ENCODE measurements at regions not wholly inside any gene's neighbourhood (a gene's known extent, or its start where the extent isn't known, plus 50 kb on each side); places are given as distances from the start of the nearest gene placed in this dataset.

GRCh38 chr20:18971574-18971973 is 158.0 kb downstream of the SCP2D1 start:
- Histone ChIP-seq H3K79me2 (ENCODE audit: insufficient read depth, low read length) (no peaks in the 10 kb centered on the region), H3K9me3 (ENCODE audit: insufficient read depth, low read depth, low read length) (no peaks in the 10 kb centered on the region), H3F3A (ENCODE audit: low read depth) (no peaks in the 10 kb centered on the region), H4K20me1 (ENCODE audit: insufficient read depth, low read length, poor library complexity, severe bottlenecking) (no peaks in the 10 kb centered on the region), H3K4me1 (ENCODE audit: insufficient read depth, low read length, poor library complexity, severe bottlenecking) (no peaks in the 10 kb centered on the region), H3K27me3 (ENCODE audit: insufficient read depth, low read length, poor library complexity, severe bottlenecking) (no peaks in the 10 kb centered on the region), H2AFZ (ENCODE audit: low read length) (no peak overlapping the region), H3K36me3 (ENCODE audit: insufficient read depth, low read length) (no peaks in the 10 kb centered on the region), H3K9me2 (replicated peaks; ENCODE audit: low read depth, low read length) (no peaks in the 10 kb centered on the region), H3K4me3 (ENCODE audit: low read length, poor library complexity, severe bottlenecking) (no peak overlapping the region), H3K4me2 (ENCODE audit: low read depth, low read length, poor library complexity, severe bottlenecking) (no peak overlapping the region), H3K9ac (ENCODE audit: low read depth, low read length, poor library complexity, severe bottlenecking) (no peak overlapping the region)
- no peak for TF ChIP-seq EZH2phosphoT487 (IDR thresholded peaks at IDR 0.05; ENCODE audit: borderline replicate concordance)
- TF ChIP-seq CTCF (conservative IDR thresholded peaks at IDR 0.05; ENCODE audit: low read length), result no peak

- Histone ChIP-seq H3K79me2 (ENCODE audit: insufficient read depth, low read length) (no peaks in the 10 kb centered on the region), H3K4me2 (ENCODE audit: low read depth, low read length, poor library complexity, severe bottlenecking) (no peak overlapping the region), H3K9me3 (ENCODE audit: insufficient read depth, low read depth, low read length) (no peaks in the 10 kb centered on the region), H3K9ac (ENCODE audit: low read depth, low read length, poor library complexity, severe bottlenecking) (no peak overlapping the region), H3F3A (ENCODE audit: low read depth) (no peaks in the 10 kb centered on the region), H4K20me1 (ENCODE audit: insufficient read depth, low read length, poor library complexity, severe bottlenecking) (no peaks in the 10 kb centered on the region), H3K9me2 (replicated peaks; ENCODE audit: low read depth, low read length) (no peaks in the 10 kb centered on the region), H2AFZ (ENCODE audit: low read length) (no peak overlapping the region), H3K27me3 (ENCODE audit: insufficient read depth, low read length, poor library complexity, severe bottlenecking) (no peaks in the 10 kb centered on the region), H3K36me3 (ENCODE audit: insufficient read depth, low read length) (no peaks in the 10 kb centered on the region), H3K4me1 (ENCODE audit: insufficient read depth, low read length, poor library complexity, severe bottlenecking) (no peaks in the 10 kb centered on the region), H3K4me3 (ENCODE audit: low read length, poor library complexity, severe bottlenecking) (no peak overlapping the region)
- TF ChIP-seq CTCF (conservative IDR thresholded peaks at IDR 0.05; ENCODE audit: low read length) (no peak), EZH2phosphoT487 (IDR thresholded peaks at IDR 0.05; ENCODE audit: borderline replicate concordance) (no peak)
Observed at GRCh38 chr20:18972251-18972876, 158.8 kb downstream of the SCP2D1 start.

GRCh38 chr20:18973529-18974173 is 160.1 kb downstream of the SCP2D1 start:
- Histone ChIP-seq H3K9ac (ENCODE audit: low read depth, low read length, poor library complexity, severe bottlenecking) (no peak overlapping the region), H3K4me2 (ENCODE audit: low read depth, low read length, poor library complexity, severe bottlenecking) (no peak overlapping the region), H2AFZ (ENCODE audit: low read length) (no peak overlapping the region), H3K4me3 (ENCODE audit: low read length, poor library complexity, severe bottlenecking) (no peak overlapping the region), H3K4me1 (ENCODE audit: insufficient read depth, low read length, poor library complexity, severe bottlenecking) (no peaks in the 10 kb centered on the region), H4K20me1 (ENCODE audit: insufficient read depth, low read length, poor library complexity, severe bottlenecking) (no peaks in the 10 kb centered on the region), H3K36me3 (ENCODE audit: insufficient read depth, low read length) (no peaks in the 10 kb centered on the region), H3K9me2 (replicated peaks; ENCODE audit: low read depth, low read length) (no peaks in the 10 kb centered on the region), H3F3A (ENCODE audit: low read depth) (no peaks in the 10 kb centered on the region), H3K79me2 (ENCODE audit: insufficient read depth, low read length) (no peaks in the 10 kb centered on the region), H3K27me3 (ENCODE audit: insufficient read depth, low read length, poor library complexity, severe bottlenecking) (no peaks in the 10 kb centered on the region), H3K9me3 (ENCODE audit: insufficient read depth, low read depth, low read length) (no peaks in the 10 kb centered on the region)
- TF ChIP-seq EZH2phosphoT487 (IDR thresholded peaks at IDR 0.05; ENCODE audit: borderline replicate concordance) (no peak), CTCF (conservative IDR thresholded peaks at IDR 0.05; ENCODE audit: low read length) (no peak)

Measured in Loucy (cell line).